GM18951 (cell line): ENCODE measurements at regions not wholly inside any gene's neighbourhood (a gene's known extent, or its start where the extent isn't known, plus 50 kb on each side); places are given as distances from the start of the nearest gene placed in this dataset.

Experiments used
- POLR2A ChIP-seq: IDR thresholded peaks from 4 replicates; pipeline ENCODE4 v1.6.1; 2011; ENCODE audit warnings: mild to moderate bottlenecking; ENCODE audit not compliant: insufficient read length, insufficient read depth; ENCODE audit errors: extremely low read depth
- in situ Hi-C: fragments of 300-500 bp; cut with MboI; formaldehyde crosslinking; loops from one replicate; pipeline ENCODE4 v1.12.0; 2022; ENCODE audit warnings: low sequenced_read_pairs, mixed read lengths, inconsistent platforms; ENCODE audit not compliant: unreplicated experiment

DNA sequence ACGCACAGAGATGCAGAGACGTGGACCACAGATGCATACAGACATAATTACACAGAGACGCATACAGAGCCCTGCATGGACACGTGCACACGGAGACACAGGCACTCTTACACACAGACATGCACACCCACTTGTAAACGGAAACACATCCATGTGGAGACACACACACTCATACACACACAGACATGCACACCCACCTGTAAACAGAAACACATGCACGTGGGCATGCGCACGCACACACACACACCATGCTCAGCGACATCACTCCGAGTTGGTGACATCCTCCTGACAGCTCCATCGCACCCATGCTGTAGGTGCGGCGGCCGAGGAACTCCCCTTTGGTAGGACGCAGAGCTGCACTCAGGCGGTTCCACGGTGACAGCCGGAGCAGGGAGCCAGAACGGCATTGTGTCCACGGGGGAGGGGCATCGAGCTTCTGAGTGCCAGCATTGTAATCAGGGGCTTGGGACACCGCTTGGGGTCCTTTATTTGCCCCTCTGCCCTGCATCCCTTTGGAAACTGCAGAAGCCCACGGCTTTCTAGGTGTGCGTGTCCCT lies 233.5 kb downstream of the RBFOX3 start:
- in situ Hi-C loops: no loop called here
- TF ChIP-seq POLR2A: no peak

GRCh38 chr17:79374807-79375206 lies 236.0 kb downstream of the RBFOX3 start:
- in situ Hi-C loops: no loop called here
- no peak for TF ChIP-seq POLR2A

DNA sequence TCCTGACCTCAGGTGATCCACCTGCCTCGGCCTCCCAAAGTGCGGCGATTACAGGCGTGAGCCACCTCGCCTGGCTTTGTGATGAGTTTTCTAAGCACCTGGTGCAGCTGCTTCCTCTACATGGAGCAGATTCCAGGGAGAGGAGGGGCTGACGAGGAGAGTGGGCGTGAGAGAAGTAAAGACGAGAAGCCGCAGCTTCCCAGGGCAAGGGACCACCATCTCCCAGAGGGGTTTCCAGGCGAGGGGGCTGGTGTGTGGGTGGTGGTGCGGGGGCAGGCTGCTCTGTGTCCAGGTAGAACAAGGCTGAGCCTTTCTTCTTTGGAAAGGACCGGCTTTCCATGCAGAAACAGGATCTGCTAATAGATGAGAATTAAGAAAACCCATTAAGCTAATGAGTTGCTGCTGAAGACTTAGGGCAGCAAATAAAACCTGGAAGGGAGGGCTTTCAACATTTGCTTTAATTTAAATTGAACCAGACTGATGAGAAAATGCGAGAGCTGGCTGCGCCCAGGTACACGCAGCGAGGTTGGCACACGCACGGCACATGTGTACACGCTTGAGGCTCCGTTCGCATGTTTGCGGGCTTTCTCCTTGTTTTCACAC lies 236.7 kb downstream of the RBFOX3 start:
- no peak for TF ChIP-seq POLR2A
- in situ Hi-C loops: no loop called here

DNA sequence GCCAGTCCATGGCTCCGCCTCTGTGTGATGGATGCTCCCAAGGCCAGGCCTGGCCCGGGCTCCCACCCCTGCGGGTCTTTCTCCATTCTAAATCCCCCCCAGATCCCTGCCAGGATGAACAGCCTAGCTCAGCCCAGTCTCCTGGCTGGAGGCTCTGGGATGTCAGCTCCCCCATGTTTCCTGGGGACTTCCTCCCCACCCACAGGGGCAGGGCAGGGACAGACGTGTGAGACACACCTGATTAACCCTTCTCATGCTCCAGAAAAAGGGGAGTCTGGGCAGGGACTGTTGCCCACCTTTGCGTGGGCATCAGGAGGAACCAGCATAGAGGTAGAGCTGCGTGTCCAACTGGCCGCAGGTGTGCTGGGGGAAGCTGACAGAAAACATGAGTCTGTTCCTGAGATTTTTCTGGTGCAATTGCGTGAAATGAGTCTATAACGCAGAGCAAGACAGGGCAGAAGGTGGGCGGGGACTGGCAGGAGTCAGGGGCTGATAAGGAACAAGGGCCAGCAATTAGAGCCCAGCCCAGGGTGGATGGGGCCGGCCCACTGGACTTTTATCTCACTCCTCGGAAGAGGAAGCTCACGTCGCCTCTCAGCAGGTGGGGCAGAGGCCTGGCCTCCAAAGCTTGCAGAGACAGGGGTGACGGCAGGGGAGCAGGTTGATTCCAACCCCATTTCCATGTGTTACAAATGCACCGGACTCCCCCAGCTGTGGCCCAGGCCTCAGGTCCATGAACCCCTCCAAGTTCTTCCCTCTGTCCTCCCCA lies 238.2 kb downstream of the RBFOX3 start:
- in situ Hi-C loops: no loop called here
- TF ChIP-seq POLR2A: no peak

DNA sequence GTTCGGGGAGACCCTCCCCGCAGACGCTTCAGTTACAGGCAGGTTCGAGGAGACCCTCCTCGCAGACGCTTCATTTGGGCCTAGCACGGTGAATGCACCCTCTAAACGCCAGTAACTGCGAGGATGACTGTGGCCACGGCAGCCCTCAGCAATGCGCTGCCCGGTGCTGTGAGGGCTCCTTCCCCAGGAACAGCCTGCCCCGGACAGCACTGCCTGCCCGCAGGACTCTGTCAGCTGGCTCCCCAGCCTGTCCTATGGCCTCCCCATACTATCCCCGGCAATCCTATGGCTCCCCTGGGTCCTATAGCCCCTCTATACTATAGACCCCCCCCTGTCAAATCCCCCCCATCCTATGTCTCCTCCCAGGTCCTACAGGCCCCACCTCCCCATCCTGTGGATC lies 238.9 kb downstream of the RBFOX3 start:
- no peak for TF ChIP-seq POLR2A
- in situ Hi-C loops: no loop called here

DNA sequence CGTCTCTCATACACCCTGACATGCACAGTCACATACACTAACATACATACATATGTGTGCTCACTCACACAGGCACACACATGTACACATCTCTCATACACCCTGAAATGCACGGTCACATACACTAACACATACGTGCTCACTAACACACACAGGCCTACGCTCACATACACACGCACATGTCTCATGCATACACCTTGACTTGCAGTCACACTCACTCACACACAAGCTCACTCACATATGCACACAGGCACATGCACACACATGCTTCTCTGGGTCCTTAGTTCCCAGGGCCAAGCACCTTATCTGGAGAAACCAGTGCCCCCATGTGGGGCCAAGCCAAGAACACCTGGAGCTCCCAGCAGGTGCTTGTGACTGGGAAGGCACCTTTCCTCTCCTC lies 240.3 kb downstream of the RBFOX3 start:
- in situ Hi-C loops: no loop called here

GRCh38 chr17:79370126-79370525 lies 240.7 kb downstream of the RBFOX3 start:
- in situ Hi-C loops: no loop called here
- no peak for TF ChIP-seq POLR2A

More for the DNA sequence above, 240.3 kb downstream of the RBFOX3 start:
- no peak for TF ChIP-seq POLR2A

DNA sequence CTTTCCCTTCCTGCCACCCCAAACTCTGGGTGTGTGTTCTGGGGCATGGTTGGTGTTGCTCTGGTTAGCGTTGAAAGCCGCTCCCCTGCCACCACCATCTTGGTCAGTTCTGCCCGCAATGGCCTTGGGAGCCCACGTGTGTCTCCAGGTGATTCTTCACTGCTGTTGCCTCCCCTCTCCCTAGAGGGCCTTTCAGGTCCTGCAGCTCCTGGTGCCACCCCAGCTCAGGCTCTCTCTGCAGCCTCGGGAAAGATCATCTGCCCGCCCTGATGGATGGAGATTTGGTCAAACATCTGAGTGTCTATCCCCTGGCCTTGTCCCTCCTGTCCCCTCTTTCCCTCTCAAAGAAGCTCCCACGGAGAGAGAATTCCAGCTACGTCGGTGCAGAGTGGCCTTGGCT lies 241.3 kb downstream of the RBFOX3 start:
- TF ChIP-seq POLR2A: no peak
- in situ Hi-C loops: no loop called here

DNA sequence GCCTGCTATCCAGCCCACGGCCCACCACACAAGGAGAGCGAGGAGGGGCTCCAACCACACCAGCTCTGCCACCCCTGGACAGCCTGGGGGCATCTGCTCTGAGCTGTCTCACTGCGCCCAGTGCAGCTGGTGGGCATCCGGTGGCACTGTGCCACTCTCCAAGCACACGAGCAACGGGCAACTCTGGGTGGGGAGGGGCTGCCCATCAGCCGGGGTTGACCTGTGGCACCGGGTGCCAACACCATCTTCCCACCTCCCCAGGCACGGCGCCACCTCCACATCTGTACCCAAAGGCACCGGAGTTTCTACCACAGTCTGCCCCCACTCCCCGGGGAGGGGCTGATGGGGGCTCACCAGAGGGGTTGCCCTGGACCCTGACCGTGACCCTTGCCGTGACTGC lies 241.8 kb downstream of the RBFOX3 start:
- TF ChIP-seq POLR2A: no peak
- in situ Hi-C loops: no loop called here

- TF ChIP-seq POLR2A: no peak
- in situ Hi-C loops: no loop called here
These were observed 242.3 kb downstream of the RBFOX3 start for GRCh38 chr17:79368521-79368920.

GRCh38 chr17:79366988-79367571 lies 243.8 kb downstream of the RBFOX3 start:
- no peak for TF ChIP-seq POLR2A
- in situ Hi-C loops: no loop called here

GRCh38 chr17:79365836-79366770 lies 244.7 kb downstream of the RBFOX3 start:
- no peak for TF ChIP-seq POLR2A
- in situ Hi-C loops: no loop called here

GRCh38 chr17:79365351-79365750 lies 245.5 kb downstream of the RBFOX3 start:
- in situ Hi-C loops: no loop called here
- TF ChIP-seq POLR2A: no peak
